ENCODE measurements at regions not wholly inside any gene's neighbourhood (a gene's known extent, or its start where the extent isn't known, plus 50 kb on each side); places are given as distances from the start of the nearest gene placed in this dataset.

GRCh38 chr14:98666545-98666944, 605.5 kb downstream of the BCL11B start:
- TF ChIP-seq CTCF (IDR thresholded peaks at IDR 0.05) (no peak), POLR2A (IDR thresholded peaks at IDR 0.05) (no peak), POLR2AphosphoS5 (IDR thresholded peaks at IDR 0.05) (no peak)
- Histone ChIP-seq H3K27ac (no peak overlapping the region), H3K27me3 (no peaks in the 10 kb centered on the region), H3K4me3 (no peak overlapping the region), H3K9me3 (no peaks in the 10 kb centered on the region), H3K36me3 (no peaks in the 10 kb centered on the region), H3K4me1 (no peaks in the 10 kb centered on the region)
- intact Hi-C loops (cut with DNase I; ENCODE audit: low total_unique reads): no loop called here
- DNase-seq (ENCODE audit: low spot score in 2 of 2): no peak

- intact Hi-C loops (cut with DNase I; ENCODE audit: low total_unique reads): no loop called here
- TF ChIP-seq POLR2A (IDR thresholded peaks at IDR 0.05): no peak
- TF ChIP-seq CTCF (IDR thresholded peaks at IDR 0.05): no peak
- TF ChIP-seq POLR2AphosphoS5 (IDR thresholded peaks at IDR 0.05): no peak
- Histone ChIP-seq H3K27me3 (no peaks in the 10 kb centered on the region), H3K4me1 (no peaks in the 10 kb centered on the region), H3K36me3 (no peaks in the 10 kb centered on the region), H3K9me3 (no peaks in the 10 kb centered on the region), H3K4me3 (no peak overlapping the region), H3K27ac (no peak overlapping the region)
- no peak for DNase-seq (ENCODE audit: low spot score in 2 of 2)
Measured at GRCh38 chr14:98682033-98682432, 590.0 kb downstream of the BCL11B start.

- Histone ChIP-seq H3K27me3 (no peaks in the 10 kb centered on the region), H3K9me3 (no peaks in the 10 kb centered on the region), H3K4me1 (no peaks in the 10 kb centered on the region), H3K36me3 (no peaks in the 10 kb centered on the region), H3K27ac (no peak overlapping the region), H3K4me3 (no peak overlapping the region)
- no peak for TF ChIP-seq POLR2A (IDR thresholded peaks at IDR 0.05)
- TF ChIP-seq CTCF (IDR thresholded peaks at IDR 0.05): no peak
- TF ChIP-seq POLR2AphosphoS5 (IDR thresholded peaks at IDR 0.05): no peak
- DNase-seq (ENCODE audit: low spot score in 2 of 2): no peak
- intact Hi-C loops (cut with DNase I; ENCODE audit: low total_unique reads): no loop called here
Measured at GRCh38 chr14:98682726-98683125, 589.3 kb downstream of the BCL11B start.

DNA sequence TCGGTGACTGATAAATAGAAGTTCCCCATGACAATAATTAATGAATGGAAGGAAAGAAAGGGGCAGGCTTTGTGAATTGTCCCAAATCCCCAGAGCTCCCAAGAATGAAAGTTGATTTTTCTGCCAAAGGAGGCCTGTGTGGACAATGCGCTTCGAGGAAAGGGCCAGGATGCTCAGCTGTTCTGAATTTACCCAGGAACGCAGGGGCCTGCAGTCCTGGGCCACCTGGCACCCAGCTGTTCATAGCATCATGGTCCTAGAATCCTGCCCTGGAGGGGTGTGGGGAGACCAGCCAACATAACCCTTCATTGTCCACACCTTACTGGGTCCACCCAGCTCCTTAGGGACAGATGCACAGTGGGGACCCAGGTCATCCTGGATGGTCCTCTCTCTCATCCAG, 587.5 kb downstream of the BCL11B start:
- no peak for DNase-seq (ENCODE audit: low spot score in 2 of 2)
- intact Hi-C loops (cut with DNase I; ENCODE audit: low total_unique reads): no loop called here
- H3K9me3 ChIP-seq: no peaks in the 10 kb centered on the region
- no peaks in the 10 kb centered on the region for H3K36me3 ChIP-seq
- H3K4me1 ChIP-seq: no peaks in the 10 kb centered on the region
- TF ChIP-seq CTCF (IDR thresholded peaks at IDR 0.05) (no peak), POLR2AphosphoS5 (IDR thresholded peaks at IDR 0.05) (no peak), POLR2A (IDR thresholded peaks at IDR 0.05) (no peak)
- no peaks in the 10 kb centered on the region for H3K27me3 ChIP-seq
- H3K27ac ChIP-seq: no peak overlapping the region
- no peak overlapping the region for H3K4me3 ChIP-seq

DNA sequence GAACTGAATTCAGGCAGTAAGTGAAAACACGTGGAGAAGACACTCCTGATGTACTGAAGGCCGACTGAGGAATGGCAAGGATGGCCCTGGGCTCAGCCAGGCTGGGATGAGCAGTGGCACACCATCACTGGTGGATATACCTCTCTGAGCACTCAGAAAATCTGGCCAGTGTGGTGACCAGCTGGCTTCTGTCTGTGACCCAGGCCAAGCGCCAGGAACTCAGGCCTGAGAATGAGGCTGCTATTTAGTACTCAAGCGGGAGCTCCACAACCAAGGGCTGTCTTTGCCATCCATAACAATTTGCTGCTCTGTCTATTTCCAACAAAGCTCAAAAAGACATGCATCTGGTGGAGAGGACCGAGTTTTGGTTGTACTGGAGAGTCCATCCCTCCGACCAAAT, 586.3 kb downstream of the BCL11B start:
- Histone ChIP-seq H3K4me3 (no peak overlapping the region), H3K4me1 (no peaks in the 10 kb centered on the region), H3K9me3 (no peaks in the 10 kb centered on the region), H3K27ac (no peak overlapping the region), H3K36me3 (no peaks in the 10 kb centered on the region), H3K27me3 (no peaks in the 10 kb centered on the region)
- no peak for DNase-seq (ENCODE audit: low spot score in 2 of 2)
- intact Hi-C loops (cut with DNase I; ENCODE audit: low total_unique reads): no loop called here
- TF ChIP-seq POLR2AphosphoS5 (IDR thresholded peaks at IDR 0.05) (no peak), CTCF (IDR thresholded peaks at IDR 0.05) (no peak), POLR2A (IDR thresholded peaks at IDR 0.05) (no peak)

Data from breast epithelium (tissue), 4 donors.